ENCODE measurements at regions not wholly inside any gene's neighbourhood (a gene's known extent, or its start where the extent isn't known, plus 50 kb on each side); places are given as distances from the start of the nearest gene placed in this dataset.

- H2AFZ ChIP-seq (ENCODE audit: low read length), result no peak overlapping the region
- peaks cover 2% of the 10 kb centered on the region for H3K4me1 ChIP-seq (ENCODE audit: insufficient read depth, low read length, poor library complexity, severe bottlenecking)
- POLR2A ChIA-PET, result interaction anchor here (0.6 kb wide), 1 partner anchor 11 kb away, joined by 4 read pairs; no protein-coding TSS in a partner anchor
- no peak for DNase-seq (ENCODE audit: low spot score)
- TF ChIP-seq EZH2phosphoT487 (IDR thresholded peaks at IDR 0.05; ENCODE audit: borderline replicate concordance, low read depth, low read length) (no peak), CTCF (conservative IDR thresholded peaks at IDR 0.05; ENCODE audit: low read length) (no peak)
- H3K4me2 ChIP-seq (ENCODE audit: low read length), result no peak overlapping the region
- BruUV-seq (replicated peaks), result no TSS peak
- no peaks in the 10 kb centered on the region for H3K36me3 ChIP-seq (ENCODE audit: insufficient read depth, low read length)
- H3K79me2 ChIP-seq (ENCODE audit: insufficient read depth, low read depth, low read length), result no peaks in the 10 kb centered on the region
- H3K9me3 ChIP-seq (ENCODE audit: low read length), result 0 out of 2 replicates have a peak, but pooled peaks cover 7% of the 10 kb centered on the region
- no peaks in the 10 kb centered on the region for H4K20me1 ChIP-seq (ENCODE audit: insufficient read depth, low read length)
- H3K27ac ChIP-seq (ENCODE audit: low read depth, low read length, poor library complexity, severe bottlenecking), result no peak overlapping the region
- intact Hi-C loops (cut with micrococcal nuclease; ENCODE audit: unreplicated experiment), result no loop called here
- H3K9me2 ChIP-seq (ENCODE audit: insufficient read depth, low read length), result no peaks in the 10 kb centered on the region
- H3K4me3 ChIP-seq (ENCODE audit: low read depth, low read length, poor library complexity, severe bottlenecking), result no peak overlapping the region
- CTCF ChIA-PET (ENCODE audit: unreplicated experiment), result no interaction called here
These were observed 262.3 kb downstream of the C16orf95 start for GRCh38 chr16:87054856-87055255.

- no peaks in the 10 kb centered on the region for H3K9me2 ChIP-seq (ENCODE audit: insufficient read depth, low read length)
- no peak for DNase-seq (ENCODE audit: low spot score)
- ChIA-PET POLR2A (no interaction called here), CTCF (ENCODE audit: unreplicated experiment) (no interaction called here)
- H3K4me1 ChIP-seq (ENCODE audit: insufficient read depth, low read length, poor library complexity, severe bottlenecking), result peaks cover 14% of the 10 kb centered on the region
- H3K27ac ChIP-seq (ENCODE audit: low read depth, low read length, poor library complexity, severe bottlenecking), result no peak overlapping the region
- no TSS peak for BruUV-seq (replicated peaks)
- H3K4me2 ChIP-seq (ENCODE audit: low read length), result no peak overlapping the region
- H3K36me3 ChIP-seq (ENCODE audit: insufficient read depth, low read length), result no peaks in the 10 kb centered on the region
- H3K4me3 ChIP-seq (ENCODE audit: low read depth, low read length, poor library complexity, severe bottlenecking), result no peak overlapping the region
- no peaks in the 10 kb centered on the region for H3K79me2 ChIP-seq (ENCODE audit: insufficient read depth, low read depth, low read length)
- H2AFZ ChIP-seq (ENCODE audit: low read length), result no peak overlapping the region
- intact Hi-C loops (cut with micrococcal nuclease; ENCODE audit: unreplicated experiment), result no loop called here
- 0 out of 2 replicates have a peak, but pooled peaks cover 7% of the 10 kb centered on the region for H3K9me3 ChIP-seq (ENCODE audit: low read length)
- no peak for TF ChIP-seq EZH2phosphoT487 (IDR thresholded peaks at IDR 0.05; ENCODE audit: borderline replicate concordance, low read depth, low read length)
- no peak for TF ChIP-seq CTCF (conservative IDR thresholded peaks at IDR 0.05; ENCODE audit: low read length)
- no peaks in the 10 kb centered on the region for H4K20me1 ChIP-seq (ENCODE audit: insufficient read depth, low read length)
These were observed 261.1 kb downstream of the C16orf95 start for GRCh38 chr16:87056083-87056482.

GRCh38 chr16:87056551-87056950 is 260.6 kb downstream of the C16orf95 start:
- POLR2A ChIA-PET, result no interaction called here
- H2AFZ ChIP-seq (ENCODE audit: low read length), result no peak overlapping the region
- no peak overlapping the region for H3K4me3 ChIP-seq (ENCODE audit: low read depth, low read length, poor library complexity, severe bottlenecking)
- 0 out of 2 replicates have a peak, but pooled peaks cover 7% of the 10 kb centered on the region for H3K9me3 ChIP-seq (ENCODE audit: low read length)
- no peaks in the 10 kb centered on the region for H3K79me2 ChIP-seq (ENCODE audit: insufficient read depth, low read depth, low read length)
- H3K27ac ChIP-seq (ENCODE audit: low read depth, low read length, poor library complexity, severe bottlenecking), result no peak overlapping the region
- no peaks in the 10 kb centered on the region for H3K36me3 ChIP-seq (ENCODE audit: insufficient read depth, low read length)
- H3K4me2 ChIP-seq (ENCODE audit: low read length), result no peak overlapping the region
- TF ChIP-seq CTCF (conservative IDR thresholded peaks at IDR 0.05; ENCODE audit: low read length) (no peak), EZH2phosphoT487 (IDR thresholded peaks at IDR 0.05; ENCODE audit: borderline replicate concordance, low read depth, low read length) (no peak)
- BruUV-seq (replicated peaks), result no TSS peak
- H3K4me1 ChIP-seq (ENCODE audit: insufficient read depth, low read length, poor library complexity, severe bottlenecking), result peaks cover 19% of the 10 kb centered on the region
- no peaks in the 10 kb centered on the region for H4K20me1 ChIP-seq (ENCODE audit: insufficient read depth, low read length)
- CTCF ChIA-PET (ENCODE audit: unreplicated experiment), result no interaction called here
- no peaks in the 10 kb centered on the region for H3K9me2 ChIP-seq (ENCODE audit: insufficient read depth, low read length)
- no peak for DNase-seq (ENCODE audit: low spot score)
- intact Hi-C loops (cut with micrococcal nuclease; ENCODE audit: unreplicated experiment), result no loop called here

Data from OCI-LY7 (cell line).